ENCODE measurements at regions not wholly inside any gene's neighbourhood (a gene's known extent, or its start where the extent isn't known, plus 50 kb on each side); places are given as distances from the start of the nearest gene placed in this dataset.

DNA sequence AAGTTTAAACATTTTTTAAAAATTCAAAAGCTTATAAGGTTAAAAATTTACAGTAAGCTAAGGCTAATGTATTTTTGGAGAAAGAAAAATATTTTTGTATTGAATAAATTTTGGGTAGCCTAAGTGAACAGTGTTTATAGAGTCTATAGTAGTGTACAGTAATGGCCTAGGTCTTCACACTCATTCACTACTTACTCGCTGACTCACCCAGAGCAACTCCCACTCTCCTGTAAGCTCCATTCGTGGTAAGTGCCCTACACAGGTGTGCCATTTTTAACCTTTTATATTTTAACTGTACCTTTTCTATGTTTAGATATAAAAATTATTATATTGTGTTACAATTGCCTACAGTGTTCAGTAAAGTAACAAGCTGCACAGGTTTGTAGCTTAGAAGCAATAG is 96.6 kb upstream of the FREM2 start:
- no peak for TF ChIP-seq POLR2A (IDR thresholded peaks at IDR 0.05; ENCODE audit: low read length)
- TF ChIP-seq GATA1 (IDR thresholded peaks at IDR 0.05; ENCODE audit: low read depth, low read length), result no peak
